HEK293 (cell line): ENCODE measurements at regions not wholly inside any gene's neighbourhood (a gene's known extent, or its start where the extent isn't known, plus 50 kb on each side); places are given as distances from the start of the nearest gene placed in this dataset.

ENCODE experiments used
- CTCF ChIA-PET: fragments of 350-600 bp; formaldehyde crosslinking; extraction: SDS; loops from one replicate; lab custom pipeline; 2021; ENCODE audit warnings: antibody characterized with exemption; lab: Yijun Ruan, JAX
- POLR2A ChIA-PET: fragments of 300-600 bp; formaldehyde crosslinking; extraction: SDS; loops from one replicate; lab custom pipeline; 2020; ENCODE audit warnings: antibody characterized with exemption, inconsistent platforms; lab: Yijun Ruan, JAX
- H3K27ac ChIP-seq: fragments of 200-500 bp; sonication (Bioruptor generic); 2 replicates; pipeline ENCODE4 v1.5.1; 2014; ENCODE audit warnings: low read depth, low read length, control low read depth, inconsistent platforms; ENCODE audit errors: extremely low read depth
- H3K36me3 ChIP-seq, 2 experiments: fragments of 200-500 bp in 1 of 2; sonication (Bioruptor generic) in 1 of 2; 1 replicate in 1 of 2; 2 replicates in 1 of 2; pipeline ENCODE4 v1.5.1; 2014 to 2017; ENCODE audit warnings: inconsistent platforms in 2 of 2, low read length in 2 of 2; ENCODE audit not compliant: control insufficient read depth in 2 of 2, insufficient read depth in 1 of 2
- H3K4me1 ChIP-seq: fragments of 200-500 bp; sonication (Bioruptor generic); 2 replicates; pipeline ENCODE4 v1.5.1; 2014; ENCODE audit warnings: mild to moderate bottlenecking, low read length, inconsistent platforms; ENCODE audit not compliant: control insufficient read depth, insufficient read depth
- H3K4me3 ChIP-seq: 2 replicates; pipeline ENCODE4 v1.5.1; 2011; ENCODE audit warnings: low read depth, mild to moderate bottlenecking, control low read depth, low read length, moderate library complexity
- H3K9me3 ChIP-seq: fragments of 200-500 bp; sonication (Bioruptor generic); 2 replicates; pipeline ENCODE4 v1.5.1; 2014; ENCODE audit warnings: low read depth, low read length, inconsistent platforms; ENCODE audit not compliant: control insufficient read depth, insufficient read depth
- HOXD13 ChIP-seq: sonication (generic); formaldehyde crosslinking; IDR thresholded peaks from 2 replicates; pipeline ENCODE4 v1.8.0; 2022; ENCODE audit warnings: missing genetic modification reagents, borderline replicate concordance
- KLF8 ChIP-seq: fragments of 450-650 bp; formaldehyde crosslinking; IDR thresholded peaks from 2 replicates; pipeline ENCODE4 v1.5.1; 2016; ENCODE audit warnings: missing biosample characterization, missing genetic modification characterization
- PRDM4 ChIP-seq: fragments of 450-650 bp; formaldehyde crosslinking; IDR thresholded peaks from 2 replicates; pipeline ENCODE4 v1.5.1; 2017; ENCODE audit warnings: missing biosample characterization, missing genetic modification characterization
- SCRT1 ChIP-seq: fragments of 450-650 bp; formaldehyde crosslinking; IDR thresholded peaks from 2 replicates; pipeline ENCODE4 v1.5.1; 2016; ENCODE audit warnings: missing biosample characterization, missing genetic modification characterization, borderline replicate concordance
- SCRT2 ChIP-seq: fragments of 450-650 bp; formaldehyde crosslinking; IDR thresholded peaks from 2 replicates; pipeline ENCODE4 v1.5.1; 2016; ENCODE audit warnings: missing biosample characterization, missing genetic modification characterization
- TRIM28 ChIP-seq: IDR thresholded peaks from 2 replicates; pipeline ENCODE4 v1.6.1; 2011; ENCODE audit warnings: low read length, control low read depth, borderline replicate concordance
- ZNF132 ChIP-seq: fragments of 450-650 bp; formaldehyde crosslinking; IDR thresholded peaks from 2 replicates; pipeline ENCODE4 v1.5.1; 2017; ENCODE audit warnings: missing biosample characterization, missing genetic modification characterization, borderline replicate concordance
- ZNF19 ChIP-seq: fragments of 450-650 bp; formaldehyde crosslinking; IDR thresholded peaks from 2 replicates; pipeline ENCODE4; 2016; ENCODE audit warnings: missing biosample characterization, missing genetic modification characterization, low read depth
- ZNF398 ChIP-seq: fragments of 450-650 bp; formaldehyde crosslinking; IDR thresholded peaks from 2 replicates; pipeline ENCODE4 v1.5.1; 2017; ENCODE audit warnings: missing biosample characterization, missing genetic modification characterization
- ZNF560 ChIP-seq: fragments of 450-650 bp; formaldehyde crosslinking; IDR thresholded peaks from 2 replicates; pipeline ENCODE4 v1.5.1; 2017; ENCODE audit warnings: missing biosample characterization, missing genetic modification characterization, borderline replicate concordance
- ZNF596 ChIP-seq: fragments of 450-650 bp; IDR thresholded peaks from 2 replicates; pipeline ENCODE4 v1.5.0; 2018; ENCODE audit warnings: missing biosample characterization, mild to moderate bottlenecking, missing genetic modification characterization, moderate library complexity
- ZNF621 ChIP-seq: fragments of 450-650 bp; formaldehyde crosslinking; IDR thresholded peaks from 2 replicates; pipeline ENCODE4 v1.5.1; 2017; ENCODE audit warnings: missing biosample characterization, missing genetic modification characterization
- ZNF707 ChIP-seq: fragments of 450-650 bp; formaldehyde crosslinking; IDR thresholded peaks from 2 replicates; pipeline ENCODE4 v1.5.1; 2016; ENCODE audit warnings: missing biosample characterization, missing genetic modification characterization
- ZSCAN18 ChIP-seq: fragments of 450-650 bp; formaldehyde crosslinking; IDR thresholded peaks from 2 replicates; pipeline ENCODE4 v1.5.1; 2016; ENCODE audit warnings: missing biosample characterization, missing genetic modification characterization
- TF ChIP-seq, protein P1 (sequence below): fragments of 450-650 bp; formaldehyde crosslinking; IDR thresholded peaks from 2 replicates; pipeline ENCODE4 v1.5.1; 2016; ENCODE audit warnings: missing biosample characterization, missing genetic modification characterization, borderline replicate concordance
- TF ChIP-seq, protein P2 (sequence below): fragments of 450-650 bp; formaldehyde crosslinking; IDR thresholded peaks from 2 replicates; pipeline ENCODE4 v1.5.1; 2016; ENCODE audit warnings: missing biosample characterization, missing genetic modification characterization
- TF ChIP-seq, protein P3 (sequence below): fragments of 450-650 bp; formaldehyde crosslinking; IDR thresholded peaks from 2 replicates; pipeline ENCODE4 v1.5.1; 2016; ENCODE audit warnings: missing biosample characterization, missing genetic modification characterization
- TF ChIP-seq, protein P4 (sequence below): fragments of 450-650 bp; formaldehyde crosslinking; IDR thresholded peaks from 2 replicates; pipeline ENCODE4 v1.5.1; 2016; ENCODE audit warnings: missing biosample characterization, missing genetic modification characterization

GRCh38 chr6:146878952-146879340 is 280.2 kb downstream of the ADGB start:
- Histone ChIP-seq H3K36me3 (no peaks in the 10 kb centered on the region), H3K27ac (no peak overlapping the region), H3K9me3 (no peaks in the 10 kb centered on the region), H3K4me3 (no peak overlapping the region), H3K4me1 (no peaks in the 10 kb centered on the region)
- CTCF ChIA-PET, result interaction anchor here (1.6 kb wide), 1 partner anchor 27 kb away, joined by 3 read pairs; no protein-coding TSS in a partner anchor
- POLR2A ChIA-PET, result no interaction called here
- TF ChIP-seq KLF8 (no peak), TRIM28 (no peak), ZNF596 (no peak), ZNF132 (tag by site-specific recombination) (no peak), SCRT1 (tag by site-specific recombination) (no peak), ZNF398 (tag by site-specific recombination) (no peak), HOXD13 (CRISPR knock-in tag) (no peak), ZNF707 (tag by site-specific recombination) (no peak), PRDM4 (tag by site-specific recombination) (no peak), ZSCAN18 (tag by site-specific recombination) (no peak), ZNF19 (tag by site-specific recombination) (no peak), SCRT2 (no peak), ZNF560 (tag by site-specific recombination) (no peak), ZNF621 (no peak)
- TF ChIP-seq, protein P1, sequence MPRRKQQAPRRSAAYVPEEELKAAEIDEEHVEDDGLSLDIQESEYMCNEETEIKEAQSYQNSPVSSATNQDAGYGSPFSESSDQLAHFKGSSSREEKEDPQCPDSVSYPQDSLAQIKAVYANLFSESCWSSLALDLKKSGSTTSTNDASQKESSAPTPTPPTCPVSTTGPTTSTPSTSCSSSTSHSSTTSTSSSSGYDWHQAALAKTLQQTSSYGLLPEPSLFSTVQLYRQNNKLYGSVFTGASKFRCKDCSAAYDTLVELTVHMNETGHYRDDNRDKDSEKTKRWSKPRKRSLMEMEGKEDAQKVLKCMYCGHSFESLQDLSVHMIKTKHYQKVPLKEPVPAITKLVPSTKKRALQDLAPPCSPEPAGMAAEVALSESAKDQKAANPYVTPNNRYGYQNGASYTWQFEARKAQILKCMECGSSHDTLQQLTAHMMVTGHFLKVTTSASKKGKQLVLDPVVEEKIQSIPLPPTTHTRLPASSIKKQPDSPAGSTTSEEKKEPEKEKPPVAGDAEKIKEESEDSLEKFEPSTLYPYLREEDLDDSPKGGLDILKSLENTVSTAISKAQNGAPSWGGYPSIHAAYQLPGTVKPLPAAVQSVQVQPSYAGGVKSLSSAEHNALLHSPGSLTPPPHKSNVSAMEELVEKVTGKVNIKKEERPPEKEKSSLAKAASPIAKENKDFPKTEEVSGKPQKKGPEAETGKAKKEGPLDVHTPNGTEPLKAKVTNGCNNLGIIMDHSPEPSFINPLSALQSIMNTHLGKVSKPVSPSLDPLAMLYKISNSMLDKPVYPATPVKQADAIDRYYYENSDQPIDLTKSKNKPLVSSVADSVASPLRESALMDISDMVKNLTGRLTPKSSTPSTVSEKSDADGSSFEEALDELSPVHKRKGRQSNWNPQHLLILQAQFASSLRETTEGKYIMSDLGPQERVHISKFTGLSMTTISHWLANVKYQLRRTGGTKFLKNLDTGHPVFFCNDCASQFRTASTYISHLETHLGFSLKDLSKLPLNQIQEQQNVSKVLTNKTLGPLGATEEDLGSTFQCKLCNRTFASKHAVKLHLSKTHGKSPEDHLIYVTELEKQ (tag by site-specific recombination), result no peak
- TF ChIP-seq, protein P2, sequence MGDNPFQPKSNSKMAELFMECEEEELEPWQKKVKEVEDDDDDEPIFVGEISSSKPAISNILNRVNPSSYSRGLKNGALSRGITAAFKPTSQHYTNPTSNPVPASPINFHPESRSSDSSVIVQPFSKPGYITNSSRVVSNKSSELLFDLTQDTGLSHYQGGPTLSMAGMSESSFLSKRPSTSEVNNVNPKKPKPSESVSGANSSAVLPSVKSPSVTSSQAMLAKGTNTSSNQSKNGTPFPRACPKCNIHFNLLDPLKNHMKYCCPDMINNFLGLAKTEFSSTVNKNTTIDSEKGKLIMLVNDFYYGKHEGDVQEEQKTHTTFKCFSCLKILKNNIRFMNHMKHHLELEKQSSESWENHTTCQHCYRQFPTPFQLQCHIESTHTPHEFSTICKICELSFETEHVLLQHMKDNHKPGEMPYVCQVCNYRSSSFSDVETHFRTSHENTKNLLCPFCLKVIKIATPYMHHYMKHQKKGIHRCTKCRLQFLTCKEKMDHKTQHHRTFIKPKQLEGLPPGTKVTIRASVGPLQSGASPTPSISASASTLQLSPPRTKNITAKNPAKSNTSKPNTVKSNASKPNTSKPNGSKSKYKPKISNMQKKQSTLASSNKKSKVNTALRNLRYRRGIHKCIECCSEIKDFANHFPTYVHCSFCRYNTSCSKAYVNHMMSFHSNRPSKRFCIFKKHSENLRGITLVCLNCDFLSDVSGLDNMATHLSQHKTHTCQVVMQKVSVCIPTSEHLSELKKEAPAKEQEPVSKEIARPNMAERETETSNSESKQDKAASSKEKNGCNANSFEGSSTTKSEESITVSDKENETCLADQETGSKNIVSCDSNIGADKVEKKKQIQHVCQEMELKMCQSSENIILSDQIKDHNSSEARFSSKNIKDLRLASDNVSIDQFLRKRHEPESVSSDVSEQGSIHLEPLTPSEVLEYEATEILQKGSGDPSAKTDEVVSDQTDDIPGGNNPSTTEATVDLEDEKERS (tag by site-specific recombination), result no peak
- TF ChIP-seq, protein P3, sequence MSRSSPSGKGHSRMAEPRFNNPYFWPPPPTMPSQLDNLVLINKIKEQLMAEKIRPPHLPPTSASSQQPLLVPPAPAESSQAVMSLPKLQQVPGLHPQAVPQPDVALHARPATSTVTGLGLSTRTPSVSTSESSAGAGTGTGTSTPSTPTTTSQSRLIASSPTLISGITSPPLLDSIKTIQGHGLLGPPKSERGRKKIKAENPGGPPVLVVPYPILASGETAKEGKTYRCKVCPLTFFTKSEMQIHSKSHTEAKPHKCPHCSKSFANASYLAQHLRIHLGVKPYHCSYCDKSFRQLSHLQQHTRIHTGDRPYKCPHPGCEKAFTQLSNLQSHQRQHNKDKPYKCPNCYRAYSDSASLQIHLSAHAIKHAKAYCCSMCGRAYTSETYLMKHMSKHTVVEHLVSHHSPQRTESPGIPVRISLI (tag by site-specific recombination), result no peak
- TF ChIP-seq, protein P4, sequence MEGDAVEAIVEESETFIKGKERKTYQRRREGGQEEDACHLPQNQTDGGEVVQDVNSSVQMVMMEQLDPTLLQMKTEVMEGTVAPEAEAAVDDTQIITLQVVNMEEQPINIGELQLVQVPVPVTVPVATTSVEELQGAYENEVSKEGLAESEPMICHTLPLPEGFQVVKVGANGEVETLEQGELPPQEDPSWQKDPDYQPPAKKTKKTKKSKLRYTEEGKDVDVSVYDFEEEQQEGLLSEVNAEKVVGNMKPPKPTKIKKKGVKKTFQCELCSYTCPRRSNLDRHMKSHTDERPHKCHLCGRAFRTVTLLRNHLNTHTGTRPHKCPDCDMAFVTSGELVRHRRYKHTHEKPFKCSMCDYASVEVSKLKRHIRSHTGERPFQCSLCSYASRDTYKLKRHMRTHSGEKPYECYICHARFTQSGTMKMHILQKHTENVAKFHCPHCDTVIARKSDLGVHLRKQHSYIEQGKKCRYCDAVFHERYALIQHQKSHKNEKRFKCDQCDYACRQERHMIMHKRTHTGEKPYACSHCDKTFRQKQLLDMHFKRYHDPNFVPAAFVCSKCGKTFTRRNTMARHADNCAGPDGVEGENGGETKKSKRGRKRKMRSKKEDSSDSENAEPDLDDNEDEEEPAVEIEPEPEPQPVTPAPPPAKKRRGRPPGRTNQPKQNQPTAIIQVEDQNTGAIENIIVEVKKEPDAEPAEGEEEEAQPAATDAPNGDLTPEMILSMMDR (tag by site-specific recombination), result no peak
